Activated naive CD8-positive, alpha-beta T cell treated with anti-CD3 and anti-CD28 coated beads, Interleukin-2, amount 50 U/mL, for 16 hours (primary cell): ENCODE measurements at regions not wholly inside any gene's neighbourhood (a gene's known extent, or its start where the extent isn't known, plus 50 kb on each side); places are given as distances from the start of the nearest gene placed in this dataset.

Source experiments
- DNase-seq: peaks from one replicate; pipeline ENCODE4 v3.0.0-alpha.2; 2020; ENCODE audit warnings: low read depth, low spot score

GRCh38 chr9:113701774-113702755, 174.0 kb upstream of the ZNF618 start:
- DNase-seq, result no peak

GRCh38 chr9:113705306-113705927, 170.7 kb upstream of the ZNF618 start:
- no peak for DNase-seq

GRCh38 chr9:113705928-113706519, 170.1 kb upstream of the ZNF618 start:
- DNase-seq, result no peak

DNA sequence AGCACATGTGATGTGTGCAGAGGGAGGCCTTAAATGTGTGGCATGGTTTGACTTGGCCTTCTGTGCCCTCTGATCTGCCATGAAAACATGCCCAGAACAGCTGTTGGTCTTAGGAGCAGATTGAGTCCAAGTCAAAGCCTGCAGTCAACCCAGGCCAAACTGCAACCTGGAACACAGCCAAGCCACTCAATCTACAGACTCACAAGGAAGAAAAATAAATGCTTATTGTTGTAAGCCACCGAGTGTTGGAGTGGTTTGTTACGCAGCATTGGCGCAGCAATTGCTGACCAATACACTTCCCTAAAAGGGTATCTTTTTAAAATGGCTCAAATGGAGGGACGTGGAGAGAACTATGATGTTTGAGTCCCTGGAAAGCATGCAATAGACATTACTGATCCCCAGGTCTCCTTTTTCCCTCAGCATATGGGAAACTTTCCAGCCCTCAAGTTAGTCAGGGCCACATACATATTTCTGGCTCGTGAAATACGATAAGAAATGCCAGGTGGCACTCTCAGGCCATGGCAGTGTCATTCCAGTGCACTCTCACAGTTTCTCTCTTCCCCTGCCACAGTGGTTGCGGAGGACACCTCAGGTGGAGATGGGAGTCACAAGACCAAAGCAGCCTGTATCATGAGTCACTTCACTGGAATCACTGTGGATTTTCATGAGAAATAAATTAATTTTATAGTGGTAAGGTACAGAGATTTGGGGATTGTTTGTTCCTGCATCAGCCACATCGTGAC, 168.0 kb upstream of the ZNF618 start:
- DNase-seq, result no peak

DNA sequence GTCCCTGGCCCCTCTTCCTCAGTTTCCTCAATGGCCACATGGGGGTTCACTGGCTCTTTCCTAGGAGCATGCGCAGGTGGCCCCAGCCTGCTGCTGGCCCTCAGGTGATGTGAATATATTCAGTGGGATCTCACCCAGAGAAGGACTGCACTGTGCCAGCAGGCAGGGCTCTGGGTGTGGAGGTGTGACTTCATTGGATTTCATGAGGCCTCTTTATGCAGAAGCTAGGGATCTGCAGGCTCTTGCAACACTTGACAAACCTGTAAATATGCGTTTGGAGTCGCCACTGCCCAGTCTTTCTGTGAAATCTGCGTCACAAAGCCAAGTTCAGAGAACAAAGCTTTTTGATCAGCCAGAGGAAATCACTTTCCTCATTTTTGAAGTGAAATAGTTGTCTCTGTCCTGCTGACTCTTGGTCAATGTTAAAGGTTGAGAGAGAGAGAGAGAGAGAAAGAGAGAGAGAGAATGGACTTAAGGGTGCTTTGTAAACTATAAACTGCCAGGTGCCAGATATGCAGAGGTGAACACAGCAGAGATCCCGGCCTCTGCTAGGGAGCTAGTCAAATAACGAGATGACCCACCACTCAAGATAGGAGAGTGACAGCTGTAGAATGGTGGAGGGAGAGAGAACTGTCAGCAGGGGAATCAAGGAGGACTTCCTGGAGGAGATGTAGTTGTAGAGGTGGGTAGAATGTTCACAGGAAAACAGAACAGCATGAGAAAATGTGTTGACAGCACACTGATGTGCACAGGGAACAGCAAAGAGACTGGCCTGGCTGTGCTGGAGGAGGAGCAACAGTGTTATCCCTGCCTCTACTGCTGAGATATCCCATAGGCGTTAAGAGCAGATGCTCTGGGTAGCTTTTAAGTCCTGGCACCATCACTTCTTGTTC, 167.0 kb upstream of the ZNF618 start:
- DNase-seq, result no peak

GRCh38 chr9:113709721-113710120, 166.4 kb upstream of the ZNF618 start:
- DNase-seq, result no peak

- no peak for DNase-seq
These were observed 164.9 kb upstream of the ZNF618 start for GRCh38 chr9:113711251-113711650.

- no peak for DNase-seq
These were observed 164.1 kb upstream of the ZNF618 start for GRCh38 chr9:113712053-113712452.

DNA sequence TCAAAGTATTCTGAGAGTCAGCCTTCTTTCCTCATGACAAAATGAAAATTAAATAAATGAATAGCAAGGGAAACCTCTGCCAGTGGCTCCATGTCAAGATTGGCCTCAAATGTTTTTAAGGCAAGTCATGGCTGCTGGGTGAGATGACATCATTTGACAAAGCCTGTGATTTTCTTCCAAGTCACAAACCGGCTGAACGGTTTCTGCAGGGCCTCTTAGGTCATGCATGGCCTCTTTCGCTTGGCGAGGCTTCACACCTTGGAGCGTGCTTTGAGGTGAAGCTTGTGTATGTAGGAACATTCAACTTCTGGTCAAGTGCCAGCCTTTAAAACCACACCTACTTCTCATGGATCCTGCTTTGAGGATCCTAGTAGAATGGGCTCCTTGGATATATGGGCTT, 161.0 kb upstream of the ZNF618 start:
- no peak for DNase-seq

DNA sequence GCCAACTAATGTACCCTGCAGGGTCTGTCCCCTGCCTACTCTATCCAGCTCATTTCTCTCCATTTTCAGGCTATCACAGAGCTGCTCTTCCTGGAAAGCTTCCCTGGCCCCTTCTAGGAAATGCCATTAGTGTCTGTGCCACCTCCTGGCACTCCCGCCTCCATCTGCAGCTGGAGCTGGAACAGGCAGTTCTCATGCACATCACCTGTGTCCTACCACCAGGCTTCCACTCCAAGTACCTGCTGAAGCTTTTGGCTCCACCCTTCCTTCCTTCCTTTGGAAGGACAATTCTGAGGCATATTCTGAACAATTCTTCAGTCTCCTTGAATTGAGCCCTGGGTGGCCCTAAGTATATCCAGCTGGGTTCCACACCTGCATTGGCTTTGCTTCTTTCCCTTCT, 156.2 kb upstream of the ZNF618 start:
- no peak for DNase-seq

DNA sequence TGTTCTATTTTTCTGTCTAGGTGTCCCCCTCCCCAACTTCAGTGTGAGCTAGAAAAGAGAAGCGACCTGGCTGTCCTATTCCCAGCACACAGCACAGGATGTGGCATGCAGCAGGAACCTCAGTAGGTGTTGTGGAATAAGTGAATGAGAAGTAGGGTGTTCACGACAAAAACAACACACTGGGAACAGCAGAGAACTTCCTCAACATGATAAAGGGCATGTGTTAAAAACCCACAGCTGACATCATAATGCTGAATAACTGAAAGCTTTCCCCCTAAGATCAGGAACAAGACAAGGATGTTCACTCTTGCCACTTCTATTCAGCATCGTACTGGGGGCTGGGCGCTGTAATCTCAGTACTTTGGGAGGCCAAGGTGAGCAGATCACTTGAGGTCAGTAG, 155.6 kb upstream of the ZNF618 start:
- no peak for DNase-seq

DNA sequence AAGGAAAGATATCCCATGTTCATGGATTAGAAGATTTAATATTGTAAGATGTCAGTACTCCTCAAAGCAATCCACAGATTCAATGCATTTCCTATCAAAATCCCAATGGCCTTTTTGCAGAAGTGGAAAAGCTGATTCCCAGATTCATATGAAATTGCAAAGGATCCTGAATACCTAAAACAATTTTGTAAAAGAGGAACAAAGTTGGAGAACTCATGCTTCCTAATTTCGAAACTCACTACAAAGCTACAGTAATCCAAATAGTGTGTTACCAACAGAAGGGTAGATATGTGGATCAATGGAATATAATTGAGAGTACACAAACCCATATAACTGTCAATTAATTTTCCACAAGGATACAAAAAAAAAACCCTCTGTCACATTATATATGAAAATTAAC, 154.3 kb upstream of the ZNF618 start:
- DNase-seq, result no peak

DNA sequence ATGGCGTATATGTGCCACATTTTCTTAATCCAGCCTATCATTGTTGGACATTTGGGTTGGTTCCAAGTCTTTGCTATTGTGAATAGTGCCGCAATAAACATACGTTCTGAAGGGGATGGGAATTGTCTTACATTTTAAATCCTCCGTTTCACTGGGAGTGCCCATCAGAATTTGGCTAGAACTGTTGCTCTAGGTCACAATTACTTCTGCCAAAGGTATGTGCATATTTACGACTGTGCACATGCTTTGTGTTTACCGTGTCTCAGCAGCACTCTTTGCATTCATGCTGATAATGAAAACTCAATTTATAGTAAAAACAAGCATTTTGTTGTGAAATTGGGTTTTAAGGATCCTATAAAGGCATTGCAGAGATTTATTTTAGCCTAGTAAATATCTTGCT, 151.9 kb upstream of the ZNF618 start:
- no peak for DNase-seq

GRCh38 chr9:113728989-113729388, 147.1 kb upstream of the ZNF618 start:
- DNase-seq, result no peak

DNA sequence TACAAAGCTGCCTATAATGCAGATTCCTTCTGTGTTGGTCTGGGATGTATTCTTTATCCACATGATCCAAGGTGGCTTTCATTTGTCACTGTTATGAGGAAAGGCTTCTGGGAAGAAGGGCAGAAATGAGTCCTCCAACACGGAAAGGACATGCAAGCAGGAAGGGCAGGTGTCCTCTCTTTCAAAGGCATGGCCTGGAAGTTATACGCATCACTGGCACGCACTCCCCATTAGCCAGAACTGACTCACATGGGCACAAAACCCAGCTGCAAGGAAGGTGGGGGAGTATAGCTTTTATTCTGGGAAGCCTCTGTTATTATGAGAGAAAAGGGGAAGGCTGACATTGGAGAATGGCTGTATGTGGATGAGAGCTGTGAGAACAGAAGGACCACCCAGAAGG, 141.3 kb upstream of the ZNF618 start:
- no peak for DNase-seq

- DNase-seq, result no peak
These were observed 138.4 kb upstream of the ZNF618 start for GRCh38 chr9:113737517-113738271.

GRCh38 chr9:113738496-113738892, 137.6 kb upstream of the ZNF618 start:
- no peak for DNase-seq

DNA sequence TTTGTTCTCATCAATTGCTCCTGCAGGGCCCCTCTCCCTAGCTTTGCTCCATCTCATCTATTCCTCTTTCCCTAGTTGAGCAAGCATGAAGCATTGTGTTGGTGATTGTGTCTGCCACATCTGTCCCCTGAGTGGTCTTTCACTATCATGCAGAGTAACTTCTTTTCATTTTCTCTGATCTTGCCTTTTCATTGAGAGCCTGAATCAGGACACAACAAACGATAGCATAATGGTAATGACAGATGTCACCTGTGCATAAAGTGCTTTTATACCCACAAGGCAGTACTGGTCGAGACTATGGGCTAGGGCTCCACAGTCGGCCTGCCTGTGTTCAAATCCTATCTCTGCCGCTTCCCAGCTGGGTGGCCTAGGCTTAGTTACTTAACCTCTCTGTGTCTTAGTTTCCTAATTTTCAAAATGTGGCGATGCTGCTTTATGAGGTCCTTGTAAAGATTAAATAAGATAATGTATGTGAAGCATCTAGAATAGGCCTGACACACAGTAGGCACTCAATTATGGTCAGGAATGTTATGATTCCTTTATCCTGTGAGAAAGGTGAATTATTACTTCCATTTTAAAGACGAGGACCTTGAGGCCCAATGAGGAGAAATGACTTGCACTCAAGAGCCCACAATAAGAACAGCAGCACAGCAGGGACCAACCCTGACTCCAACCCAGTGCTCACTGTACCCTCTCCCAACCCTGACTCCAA, 137.1 kb upstream of the ZNF618 start:
- no peak for DNase-seq
